Activated naive CD4-positive, alpha-beta T cell treated with anti-CD3 and anti-CD28 coated beads, Interleukin-2, amount 50 U/mL, for 72 hours (primary cell): ENCODE measurements at regions not wholly inside any gene's neighbourhood (a gene's known extent, or its start where the extent isn't known, plus 50 kb on each side); places are given as distances from the start of the nearest gene placed in this dataset.

Experiments used
- ATAC-seq, 2 donors: fragments of 150-1000 bp; cut with Tn5 transposase; 2 replicates each; pipeline ENCODE4 v1.10.0; 2021; ENCODE audit warnings: mild to moderate bottlenecking in 2 of 2, moderate library complexity in 2 of 2
- DNase-seq, 2 donors: peaks; one replicate each; pipeline ENCODE4 v3.0.0; 2021 to 2022; ENCODE audit warnings: low spot score in 2 of 2
- H3K27ac Mint-ChIP-seq, 2 donors: one replicate each; pipeline ENCODE4 v1.8.0; 2022; ENCODE audit warnings: mild to moderate bottlenecking in 2 of 2, mixed read lengths in 2 of 2
- H3K36me3 Mint-ChIP-seq, 2 donors: one replicate each; pipeline ENCODE4 v1.8.0; 2022; ENCODE audit warnings: mixed read lengths in 2 of 2
- H3K9me3 Mint-ChIP-seq, 2 donors: one replicate each; pipeline ENCODE4 v1.8.0; 2022; ENCODE audit warnings: mixed read lengths in 2 of 2

GRCh38 chr13:107743526-107743925 lies 471.8 kb downstream of the LIG4 start:
- ATAC-seq = no peak
- no peak overlapping the region for H3K27ac Mint-ChIP-seq
- H3K36me3 Mint-ChIP-seq = no peaks in the 10 kb centered on the region
- peaks cover 3 to 8% of the 10 kb centered on the region in 2 donors for H3K9me3 Mint-ChIP-seq
- DNase-seq = no peak

GRCh38 chr13:107743100-107743499 lies 472.2 kb downstream of the LIG4 start:
- peaks cover 3 to 8% of the 10 kb centered on the region in 2 donors for H3K9me3 Mint-ChIP-seq
- ATAC-seq (no peak), DNase-seq (no peak)
- no peak overlapping the region for H3K27ac Mint-ChIP-seq
- H3K36me3 Mint-ChIP-seq = no peaks in the 10 kb centered on the region

- DNase-seq (no peak), ATAC-seq (no peak)
- no peak overlapping the region for H3K27ac Mint-ChIP-seq
- H3K9me3 Mint-ChIP-seq = peaks cover 3 to 8% of the 10 kb centered on the region in 2 donors
- no peaks in the 10 kb centered on the region for H3K36me3 Mint-ChIP-seq
Observed at GRCh38 chr13:107742544-107742943, 472.8 kb downstream of the LIG4 start.

GRCh38 chr13:107738004-107738403 lies 477.3 kb downstream of the LIG4 start:
- peaks cover 3 to 5% of the 10 kb centered on the region in 2 donors for H3K9me3 Mint-ChIP-seq
- no peak overlapping the region for H3K27ac Mint-ChIP-seq
- ATAC-seq (no peak), DNase-seq (no peak)
- H3K36me3 Mint-ChIP-seq = no peaks in the 10 kb centered on the region

- H3K9me3 Mint-ChIP-seq = peaks cover 3 to 5% of the 10 kb centered on the region in 2 donors
- H3K36me3 Mint-ChIP-seq = no peaks in the 10 kb centered on the region
- DNase-seq = no peak
- H3K27ac Mint-ChIP-seq = no peak overlapping the region
- no peak for ATAC-seq
Observed at GRCh38 chr13:107736731-107737130, 478.6 kb downstream of the LIG4 start.

GRCh38 chr13:107736170-107736569 lies 479.2 kb downstream of the LIG4 start:
- Mint-ChIP-seq H3K36me3 (no peaks in the 10 kb centered on the region), H3K9me3 (peaks cover 3 to 5% of the 10 kb centered on the region in 2 donors), H3K27ac (no peak overlapping the region)
- DNase-seq = no peak
- no peak for ATAC-seq

GRCh38 chr13:107734891-107735625 lies 480.3 kb downstream of the LIG4 start:
- H3K36me3 Mint-ChIP-seq = no peaks in the 10 kb centered on the region
- peaks cover 3 to 5% of the 10 kb centered on the region in 2 donors for H3K9me3 Mint-ChIP-seq
- ATAC-seq = no peak
- no peak for DNase-seq
- H3K27ac Mint-ChIP-seq = no peak overlapping the region

- Mint-ChIP-seq H3K9me3 (no peaks in the 10 kb centered on the region), H3K27ac (no peak overlapping the region), H3K36me3 (no peaks in the 10 kb centered on the region)
- no peak for DNase-seq
- ATAC-seq = no peak
Observed at GRCh38 chr13:107733276-107733675, 482.1 kb downstream of the LIG4 start.

- no peaks in the 10 kb centered on the region for H3K9me3 Mint-ChIP-seq
- no peak for DNase-seq
- H3K27ac Mint-ChIP-seq = no peak overlapping the region
- ATAC-seq = no peak
- H3K36me3 Mint-ChIP-seq = no peaks in the 10 kb centered on the region
Observed at GRCh38 chr13:107730813-107731212, 484.5 kb downstream of the LIG4 start.

- H3K27ac Mint-ChIP-seq = no peak overlapping the region
- peaks cover 16 to 23% of the 10 kb centered on the region in 2 donors for H3K9me3 Mint-ChIP-seq
- ATAC-seq (no peak), DNase-seq (no peak)
- H3K36me3 Mint-ChIP-seq = no peaks in the 10 kb centered on the region
Observed at GRCh38 chr13:107721125-107721869, 494.0 kb downstream of the LIG4 start.

GRCh38 chr13:107716741-107717140 lies 498.6 kb downstream of the LIG4 start:
- no peak overlapping the region for H3K27ac Mint-ChIP-seq

GRCh38 chr13:107716241-107716640 lies 499.1 kb downstream of the LIG4 start:
- ATAC-seq = no peak
- Mint-ChIP-seq H3K9me3 (peaks cover 16 to 23% of the 10 kb centered on the region in 2 donors), H3K27ac (no peak overlapping the region), H3K36me3 (no peaks in the 10 kb centered on the region)
- no peak for DNase-seq

More at GRCh38 chr13:107716741-107717140, 498.6 kb downstream of the LIG4 start:
- no peak for ATAC-seq
- Mint-ChIP-seq H3K9me3 (peaks cover 16 to 23% of the 10 kb centered on the region in 2 donors), H3K36me3 (no peaks in the 10 kb centered on the region)
- DNase-seq = no peak

- ATAC-seq = no peak
- no peak overlapping the region for H3K27ac Mint-ChIP-seq
- peaks cover 16 to 23% of the 10 kb centered on the region in 2 donors for H3K9me3 Mint-ChIP-seq
Observed at GRCh38 chr13:107715496-107715895, 499.8 kb downstream of the LIG4 start.

GRCh38 chr13:107713314-107713713 lies 502.0 kb downstream of the LIG4 start:
- DNase-seq (no peak), ATAC-seq (no peak)
- peaks cover 6 to 13% of the 10 kb centered on the region in 2 donors for H3K9me3 Mint-ChIP-seq
- H3K36me3 Mint-ChIP-seq = no peaks in the 10 kb centered on the region
- H3K27ac Mint-ChIP-seq = no peak overlapping the region

More at GRCh38 chr13:107715496-107715895, 499.8 kb downstream of the LIG4 start:
- H3K36me3 Mint-ChIP-seq = no peaks in the 10 kb centered on the region
- DNase-seq = no peak

- ATAC-seq = no peak
- peaks cover 0 to 7% of the 10 kb centered on the region in 2 donors for H3K9me3 Mint-ChIP-seq
- no peaks in the 10 kb centered on the region for H3K36me3 Mint-ChIP-seq
- DNase-seq = no peak
- no peak overlapping the region for H3K27ac Mint-ChIP-seq
Observed at GRCh38 chr13:107712145-107712860, 503.0 kb downstream of the LIG4 start.

- peaks cover 0 to 7% of the 10 kb centered on the region in 2 donors for H3K36me3 Mint-ChIP-seq
- ATAC-seq (no peak), DNase-seq (no peak)
- H3K9me3 Mint-ChIP-seq = peaks cover 20 to 22% of the 10 kb centered on the region in 2 donors
- H3K27ac Mint-ChIP-seq = no peak overlapping the region
Observed at GRCh38 chr13:107690181-107690580, 525.2 kb downstream of the LIG4 start.

- Mint-ChIP-seq H3K36me3 (peaks cover 0 to 7% of the 10 kb centered on the region in 2 donors), H3K9me3 (peaks cover 23 to 26% of the 10 kb centered on the region in 2 donors), H3K27ac (no peak overlapping the region)
- no peak for ATAC-seq
- DNase-seq = no peak
Observed at GRCh38 chr13:107685876-107686275, 529.5 kb downstream of the LIG4 start.
